ENCODE measurements at regions not wholly inside any gene's neighbourhood (a gene's known extent, or its start where the extent isn't known, plus 50 kb on each side); places are given as distances from the start of the nearest gene placed in this dataset.
"Not testable (repeated sequence)": the region's sequence is repeated elsewhere in the genome, so short reads cannot be mapped to it uniquely, and the experiment has no call there.

GRCh38 chr19:31840371-31840770, 491.1 kb upstream of the TSHZ3 start:
- DNase-seq (ENCODE audit: extremely low read depth in 1 of 2, low read depth in 1 of 2), result no peak

DNA sequence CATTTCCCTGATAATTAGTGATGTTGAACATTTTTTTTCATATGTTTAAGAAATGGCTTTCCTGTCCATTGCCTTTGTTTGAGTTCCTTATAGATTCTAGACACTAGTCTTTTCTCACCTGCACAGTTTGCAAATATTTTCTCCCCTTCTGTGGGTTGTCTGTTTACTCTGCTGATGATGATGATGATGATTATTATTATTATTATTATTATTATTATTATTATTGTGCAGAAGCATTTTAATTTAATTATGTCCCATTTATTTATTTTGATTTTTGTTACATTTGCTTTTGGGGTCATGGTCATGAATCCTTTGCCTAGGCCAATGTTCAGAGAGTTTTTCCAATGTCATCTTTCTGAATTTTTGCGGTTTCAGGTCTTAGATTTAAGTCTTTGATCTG, 492.5 kb upstream of the TSHZ3 start:
- no peak for DNase-seq (ENCODE audit: extremely low read depth in 1 of 2, low read depth in 1 of 2)

DNA sequence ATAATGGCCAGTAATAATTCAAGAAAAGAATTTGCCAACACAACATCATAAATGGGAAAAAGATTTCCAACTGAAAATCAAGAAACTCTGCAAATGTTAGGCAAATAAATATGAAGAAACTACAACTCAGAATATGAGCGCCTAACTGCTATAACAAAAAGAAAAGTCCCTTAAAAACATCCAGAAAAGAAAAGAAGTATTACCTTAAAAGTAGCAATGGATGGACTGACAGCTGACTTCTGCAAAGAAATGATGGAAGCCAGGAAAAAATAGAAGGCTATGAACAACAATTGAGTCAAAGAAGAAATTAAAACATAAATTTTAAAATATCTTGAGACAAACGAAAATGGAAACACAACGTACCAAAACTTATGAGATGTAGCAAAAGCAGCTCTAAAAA, 482.3 kb upstream of the ZNF507 start:
- no peak for DNase-seq (ENCODE audit: extremely low read depth in 1 of 2, low read depth in 1 of 2)

- no peak for DNase-seq (ENCODE audit: extremely low read depth in 1 of 2, low read depth in 1 of 2)
Measured at GRCh38 chr19:31874313-31874712, 471.1 kb upstream of the ZNF507 start.

- DNase-seq (ENCODE audit: extremely low read depth in 1 of 2, low read depth in 1 of 2), result no peak
Measured at GRCh38 chr19:31875591-31875990, 469.8 kb upstream of the ZNF507 start.

GRCh38 chr19:31880283-31880682, 465.1 kb upstream of the ZNF507 start:
- no peak for DNase-seq (ENCODE audit: extremely low read depth in 1 of 2, low read depth in 1 of 2)

DNA sequence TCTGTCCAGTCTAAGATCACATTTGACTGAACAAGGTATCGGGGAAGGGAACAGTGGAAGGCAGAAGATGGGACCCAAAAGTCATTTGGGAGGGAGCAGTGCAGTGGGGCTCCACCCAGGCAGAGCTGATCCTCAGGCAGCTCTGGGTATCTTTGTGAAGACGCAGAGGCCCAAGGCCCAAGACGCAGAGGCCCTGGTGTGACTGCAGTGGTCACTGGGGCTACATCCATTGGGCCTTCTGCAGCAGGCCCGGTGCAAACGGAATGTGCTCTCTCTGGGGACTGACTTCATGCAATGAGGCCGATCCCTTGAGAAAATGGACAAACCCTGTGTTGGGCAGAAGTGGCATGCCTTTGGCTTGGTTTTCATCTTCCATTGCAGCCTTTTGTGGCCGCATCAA, 463.4 kb upstream of the ZNF507 start:
- no peak for DNase-seq (ENCODE audit: extremely low read depth in 1 of 2, low read depth in 1 of 2)

- DNase-seq (ENCODE audit: extremely low read depth in 1 of 2, low read depth in 1 of 2), result no peak
Measured at GRCh38 chr19:31882709-31883108, 462.7 kb upstream of the ZNF507 start.

- no peak for DNase-seq (ENCODE audit: extremely low read depth in 1 of 2, low read depth in 1 of 2)
Measured at GRCh38 chr19:31883296-31883990, 462.0 kb upstream of the ZNF507 start.

GRCh38 chr19:31885280-31885853, 460.0 kb upstream of the ZNF507 start:
- no peak for DNase-seq (ENCODE audit: extremely low read depth in 1 of 2, low read depth in 1 of 2)

- no peak for DNase-seq (ENCODE audit: extremely low read depth in 1 of 2, low read depth in 1 of 2)
Measured at GRCh38 chr19:31890230-31890629, 455.2 kb upstream of the ZNF507 start.

DNA sequence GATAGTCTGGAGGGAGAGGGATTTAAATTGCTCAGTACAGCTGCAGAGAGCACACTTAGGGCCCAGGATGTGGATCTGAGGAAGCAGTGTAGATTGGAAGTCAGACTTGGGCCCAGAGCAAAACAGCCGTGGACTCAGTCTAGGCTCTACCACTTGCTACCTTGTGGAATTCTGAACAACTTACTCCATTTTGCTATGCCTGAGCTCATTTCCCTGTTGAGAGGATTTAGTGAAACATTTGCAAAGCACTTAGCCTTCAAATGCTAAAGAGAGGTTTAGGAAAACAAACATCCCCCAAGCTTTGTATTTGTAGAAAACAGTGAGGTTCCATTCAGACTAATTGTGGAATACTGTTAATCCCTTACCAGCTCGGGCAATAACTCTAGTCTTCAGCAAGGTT, 453.4 kb upstream of the ZNF507 start:
- no peak for DNase-seq (ENCODE audit: extremely low read depth in 1 of 2, low read depth in 1 of 2)

DNA sequence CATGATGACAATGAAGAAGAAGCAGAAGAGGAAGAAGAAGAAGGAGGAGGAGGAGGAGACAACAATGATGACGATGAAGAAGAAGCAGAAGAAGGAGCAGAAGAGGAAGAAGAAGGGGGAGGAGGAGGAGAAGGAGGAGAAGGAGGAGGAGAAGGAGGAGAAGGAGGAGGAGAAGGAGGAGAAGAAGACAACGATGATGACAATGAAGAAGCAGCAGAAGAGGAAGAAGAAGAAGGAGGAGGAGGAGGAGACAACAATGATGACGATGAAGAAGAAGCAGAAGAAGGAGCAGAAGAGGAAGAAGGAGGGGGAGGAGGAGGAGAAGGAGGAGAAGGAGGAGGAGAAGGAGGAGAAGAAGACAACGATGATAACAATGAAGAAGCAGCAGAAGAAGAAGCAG, 451.9 kb upstream of the ZNF507 start:
- not testable (repeated sequence) for DNase-seq (ENCODE audit: extremely low read depth in 1 of 2, low read depth in 1 of 2)

DNA sequence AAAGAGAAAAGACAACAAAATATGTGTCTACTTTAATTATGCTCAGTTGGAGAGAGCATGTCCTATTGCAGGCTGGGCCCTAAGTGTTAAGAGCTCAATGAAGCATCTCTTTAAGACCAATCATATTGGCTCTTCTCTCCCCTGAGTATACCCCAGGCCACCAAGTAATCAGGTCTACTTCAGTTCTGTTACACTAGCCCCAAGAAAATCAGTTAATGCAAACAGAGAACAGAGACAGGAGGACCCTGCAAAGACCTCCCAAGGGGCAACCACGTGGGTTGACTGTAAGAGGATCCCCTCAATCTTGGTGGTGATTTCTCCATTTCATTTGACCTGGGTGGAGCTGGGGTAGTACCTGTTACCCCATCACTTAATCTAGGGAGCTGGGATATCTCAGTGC, 451.0 kb upstream of the ZNF507 start:
- DNase-seq (ENCODE audit: extremely low read depth in 1 of 2, low read depth in 1 of 2), result no peak

- no peak for DNase-seq (ENCODE audit: extremely low read depth in 1 of 2, low read depth in 1 of 2)
Measured at GRCh38 chr19:31897292-31897691, 448.1 kb upstream of the ZNF507 start.

DNA sequence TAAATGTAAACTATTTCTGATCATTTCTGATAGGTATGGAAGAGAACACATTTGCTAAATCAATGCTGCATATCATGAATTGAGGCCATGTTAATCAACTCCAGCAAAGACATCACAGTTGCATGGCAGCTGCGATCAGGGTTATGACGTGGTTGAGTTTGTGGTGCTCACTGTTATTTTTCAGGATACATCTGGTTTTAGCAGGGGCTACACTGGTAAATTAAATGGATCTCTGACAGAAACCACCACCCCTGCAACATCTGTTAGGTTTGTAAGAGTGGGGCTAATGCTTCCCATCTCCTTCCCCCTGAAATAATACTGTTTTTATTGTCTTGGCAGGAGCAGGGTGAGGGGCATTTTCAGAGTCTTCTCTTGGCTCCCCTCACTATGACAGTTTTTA, 444.4 kb upstream of the ZNF507 start:
- DNase-seq (ENCODE audit: extremely low read depth in 1 of 2, low read depth in 1 of 2), result no peak

- DNase-seq (ENCODE audit: extremely low read depth in 1 of 2, low read depth in 1 of 2), result no peak
Measured at GRCh38 chr19:31902821-31903220, 442.6 kb upstream of the ZNF507 start.

DNA sequence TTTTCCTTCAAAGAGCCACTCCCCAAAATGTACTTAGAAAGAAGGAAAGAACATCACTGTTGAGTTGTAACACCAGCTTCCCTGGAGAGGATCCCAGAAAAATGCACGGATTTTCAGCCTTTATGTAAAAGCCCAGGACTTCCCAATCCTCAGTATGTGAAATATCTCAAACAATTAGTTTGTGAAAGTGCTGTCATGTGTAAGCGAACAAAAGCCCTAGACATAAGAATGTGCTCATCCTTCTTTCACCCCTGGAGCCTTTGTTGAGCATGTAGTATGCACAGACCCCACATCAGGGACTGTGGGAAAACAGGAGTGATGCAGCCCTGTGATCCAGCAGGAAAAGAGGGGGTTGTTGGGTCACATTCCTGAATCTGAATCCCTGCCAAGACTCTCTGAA, 441.4 kb upstream of the ZNF507 start:
- DNase-seq (ENCODE audit: extremely low read depth in 1 of 2, low read depth in 1 of 2), result no peak

- DNase-seq (ENCODE audit: extremely low read depth in 1 of 2, low read depth in 1 of 2), result no peak
Measured at GRCh38 chr19:31906111-31906871, 439.1 kb upstream of the ZNF507 start.

GRCh38 chr19:31907661-31908060, 437.7 kb upstream of the ZNF507 start:
- no peak for DNase-seq (ENCODE audit: extremely low read depth in 1 of 2, low read depth in 1 of 2)

GRCh38 chr19:31908080-31908479, 437.3 kb upstream of the ZNF507 start:
- no peak for DNase-seq (ENCODE audit: extremely low read depth in 1 of 2, low read depth in 1 of 2)

- DNase-seq (ENCODE audit: extremely low read depth in 1 of 2, low read depth in 1 of 2), result no peak
Measured at GRCh38 chr19:31908496-31909225, 436.7 kb upstream of the ZNF507 start.

Measured in activated CD8-positive, alpha-beta memory T cell treated with anti-CD3 and anti-CD28 coated beads for 1 hour (primary cell).